ENCODE measurements at regions not wholly inside any gene's neighbourhood (a gene's known extent, or its start where the extent isn't known, plus 50 kb on each side); places are given as distances from the start of the nearest gene placed in this dataset.

- Histone ChIP-seq H3K27me3 (no peaks in the 10 kb centered on the region), H3K4me1 (no peaks in the 10 kb centered on the region), H3K36me3 (no peaks in the 10 kb centered on the region), H3K27ac (no peak overlapping the region), H3K4me3 (no peak overlapping the region), H3K9me3 (no peaks in the 10 kb centered on the region)
- intact Hi-C loops (cut with DNase I; ENCODE audit: low total_unique reads): no loop called here
- in situ Hi-C loops (cut with MboI; ENCODE audit: low pct_ligation_motif_present in 1 of 4, low pct_unique_long_range_greater_than_20kb in 1 of 4, low sequenced_read_pairs in 3 of 4): no loop called here
- no peak for DNase-seq
- 83 to 85% methylated on average over 5 of the region's 5 CpGs for WGBS, 2 donors (ENCODE audit: low coverage in 1 of 2)
- TF ChIP-seq, protein P1, sequence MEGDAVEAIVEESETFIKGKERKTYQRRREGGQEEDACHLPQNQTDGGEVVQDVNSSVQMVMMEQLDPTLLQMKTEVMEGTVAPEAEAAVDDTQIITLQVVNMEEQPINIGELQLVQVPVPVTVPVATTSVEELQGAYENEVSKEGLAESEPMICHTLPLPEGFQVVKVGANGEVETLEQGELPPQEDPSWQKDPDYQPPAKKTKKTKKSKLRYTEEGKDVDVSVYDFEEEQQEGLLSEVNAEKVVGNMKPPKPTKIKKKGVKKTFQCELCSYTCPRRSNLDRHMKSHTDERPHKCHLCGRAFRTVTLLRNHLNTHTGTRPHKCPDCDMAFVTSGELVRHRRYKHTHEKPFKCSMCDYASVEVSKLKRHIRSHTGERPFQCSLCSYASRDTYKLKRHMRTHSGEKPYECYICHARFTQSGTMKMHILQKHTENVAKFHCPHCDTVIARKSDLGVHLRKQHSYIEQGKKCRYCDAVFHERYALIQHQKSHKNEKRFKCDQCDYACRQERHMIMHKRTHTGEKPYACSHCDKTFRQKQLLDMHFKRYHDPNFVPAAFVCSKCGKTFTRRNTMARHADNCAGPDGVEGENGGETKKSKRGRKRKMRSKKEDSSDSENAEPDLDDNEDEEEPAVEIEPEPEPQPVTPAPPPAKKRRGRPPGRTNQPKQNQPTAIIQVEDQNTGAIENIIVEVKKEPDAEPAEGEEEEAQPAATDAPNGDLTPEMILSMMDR (IDR thresholded peaks at IDR 0.05): no peak
- no peak for TF ChIP-seq EP300 (IDR thresholded peaks at IDR 0.05; ENCODE audit: low read depth)
Observed at GRCh38 chr5:5932824-5933223, 445.5 kb downstream of the MED10 start.

GRCh38 chr5:5930561-5930960 lies 447.8 kb downstream of the MED10 start:
- intact Hi-C loops (cut with DNase I; ENCODE audit: low total_unique reads): no loop called here

GRCh38 chr5:5929291-5930020 lies 448.9 kb downstream of the MED10 start:
- intact Hi-C loops (cut with DNase I; ENCODE audit: low total_unique reads) (loop anchor here (5.0 kb wide), 1 partner anchor 1948 kb away; no protein-coding TSS in a partner anchor), in situ Hi-C loops (cut with MboI; ENCODE audit: low pct_ligation_motif_present in 1 of 4, low pct_unique_long_range_greater_than_20kb in 1 of 4, low sequenced_read_pairs in 3 of 4) (no loop called here)
- Histone ChIP-seq H3K4me1 (no peaks in the 10 kb centered on the region), H3K9me3 (no peaks in the 10 kb centered on the region), H3K27ac (no peak overlapping the region), H3K4me3 (no peak overlapping the region), H3K36me3 (no peaks in the 10 kb centered on the region), H3K27me3 (no peaks in the 10 kb centered on the region)
- 46 to 57% methylated on average over 5 to 7 of the region's 7 CpGs for WGBS, 2 donors (ENCODE audit: low coverage in 1 of 2)
- DNase-seq: no peak
- TF ChIP-seq, protein P1 (IDR thresholded peaks at IDR 0.05): no peak
- no peak for TF ChIP-seq POLR2AphosphoS5 (IDR thresholded peaks at IDR 0.05)
- TF ChIP-seq EP300 (IDR thresholded peaks at IDR 0.05; ENCODE audit: low read depth): no peak
- no peak for TF ChIP-seq POLR2A (IDR thresholded peaks at IDR 0.05)

More at GRCh38 chr5:5930561-5930960, 447.8 kb downstream of the MED10 start:
- no peak for DNase-seq
- TF ChIP-seq POLR2A (IDR thresholded peaks at IDR 0.05) (no peak), POLR2AphosphoS5 (IDR thresholded peaks at IDR 0.05) (no peak), EP300 (IDR thresholded peaks at IDR 0.05; ENCODE audit: low read depth) (no peak)
- TF ChIP-seq, protein P1 (IDR thresholded peaks at IDR 0.05): no peak
- Histone ChIP-seq H3K27me3 (no peaks in the 10 kb centered on the region), H3K4me3 (no peak overlapping the region), H3K4me1 (no peaks in the 10 kb centered on the region), H3K27ac (no peak overlapping the region), H3K36me3 (no peaks in the 10 kb centered on the region), H3K9me3 (no peaks in the 10 kb centered on the region)
- in situ Hi-C loops (cut with MboI; ENCODE audit: low pct_ligation_motif_present in 1 of 4, low pct_unique_long_range_greater_than_20kb in 1 of 4, low sequenced_read_pairs in 3 of 4): no loop called here
- 67 to 91% methylated on average over 1 to 2 of the region's 2 CpGs for WGBS, 2 donors (ENCODE audit: low coverage in 1 of 2)

- Histone ChIP-seq H3K4me1 (no peaks in the 10 kb centered on the region), H3K27ac (no peak overlapping the region), H3K9me3 (no peaks in the 10 kb centered on the region), H3K27me3 (no peaks in the 10 kb centered on the region), H3K36me3 (no peaks in the 10 kb centered on the region), H3K4me3 (no peak overlapping the region)
- no peak for DNase-seq
- intact Hi-C loops (cut with DNase I; ENCODE audit: low total_unique reads): loop anchor here (5.0 kb wide), 1 partner anchor 1952 kb away; no protein-coding TSS in a partner anchor
- WGBS, 2 donors (ENCODE audit: low coverage in 1 of 2): 72 to 75% methylated on average over 4 to 7 of the region's 7 CpGs
- TF ChIP-seq POLR2A (IDR thresholded peaks at IDR 0.05) (no peak), EP300 (IDR thresholded peaks at IDR 0.05; ENCODE audit: low read depth) (no peak), POLR2AphosphoS5 (IDR thresholded peaks at IDR 0.05) (no peak)
- TF ChIP-seq, protein P1 (IDR thresholded peaks at IDR 0.05): no peak
- in situ Hi-C loops (cut with MboI; ENCODE audit: low pct_ligation_motif_present in 1 of 4, low pct_unique_long_range_greater_than_20kb in 1 of 4, low sequenced_read_pairs in 3 of 4): no loop called here
Observed at GRCh38 chr5:5925191-5925590, 453.2 kb downstream of the MED10 start.

All from transverse colon (tissue), 4 donors.